ENCODE measurements at regions not wholly inside any gene's neighbourhood (a gene's known extent, or its start where the extent isn't known, plus 50 kb on each side); places are given as distances from the start of the nearest gene placed in this dataset.

GRCh38 chr13:62130062-62130970 is 714.7 kb upstream of the PCDH20 start:
- Histone ChIP-seq H3K27ac (ENCODE audit: low read depth, low read length) (no peak overlapping the region), H3K27me3 (ENCODE audit: insufficient read depth, low read length) (no peaks in the 10 kb centered on the region)
- no peak for TF ChIP-seq CTCF (IDR thresholded peaks at IDR 0.05; ENCODE audit: extremely low read depth, low read depth, low read length)

DNA sequence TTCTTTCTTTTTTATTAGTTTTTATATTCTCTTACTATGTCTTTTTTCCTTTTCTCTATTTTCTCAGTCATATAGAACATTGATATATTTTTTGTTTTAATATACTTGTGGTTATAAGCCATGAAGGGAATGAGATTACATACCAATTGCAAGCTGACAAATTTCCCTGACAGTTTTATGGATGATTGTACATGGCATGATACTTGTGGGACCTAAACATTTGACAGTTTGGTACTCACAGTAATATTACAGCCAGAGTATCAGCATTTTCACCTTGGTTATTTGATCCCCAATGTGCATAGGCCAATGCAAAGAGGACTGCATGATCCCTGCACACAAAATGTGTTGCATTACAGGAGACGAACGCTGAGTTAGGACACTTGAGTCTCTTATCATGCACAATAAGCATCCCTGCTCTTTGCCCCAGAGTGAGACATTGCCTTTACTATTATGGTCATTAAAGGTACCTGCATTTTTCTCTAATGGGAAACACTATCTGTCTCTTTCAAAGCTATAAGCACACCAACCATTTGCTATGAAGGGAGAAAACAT is 713.4 kb upstream of the PCDH20 start:
- H3K36me3 ChIP-seq (ENCODE audit: insufficient read depth, low read length): no peaks in the 10 kb centered on the region
- no peak for TF ChIP-seq CTCF (IDR thresholded peaks at IDR 0.05; ENCODE audit: extremely low read depth, low read depth, low read length)
- no peaks in the 10 kb centered on the region for H3K27me3 ChIP-seq (ENCODE audit: insufficient read depth, low read length)
- no peak overlapping the region for H3K4me2 ChIP-seq (ENCODE audit: insufficient read depth, low read length)
- no peaks in the 10 kb centered on the region for H3K79me2 ChIP-seq (ENCODE audit: insufficient read depth, low read length)
- H2AFZ ChIP-seq (ENCODE audit: low read length): no peak overlapping the region
- H3K9me3 ChIP-seq (ENCODE audit: low read depth, low read length): no peaks in the 10 kb centered on the region
- H4K20me1 ChIP-seq (ENCODE audit: insufficient read depth, low read length): no peaks in the 10 kb centered on the region
- no peak overlapping the region for H3K4me3 ChIP-seq (ENCODE audit: insufficient read depth, low read length)
- no peak overlapping the region for H3K27ac ChIP-seq (ENCODE audit: low read depth, low read length)
- DNase-seq (ENCODE audit: insufficient read length, low spot score, missing footprints): no peak
- no peaks in the 10 kb centered on the region for H3K4me1 ChIP-seq (ENCODE audit: insufficient read depth, low read length)

More at GRCh38 chr13:62130062-62130970, 714.7 kb upstream of the PCDH20 start:
- Histone ChIP-seq H3K4me3 (ENCODE audit: insufficient read depth, low read length) (no peak overlapping the region), H3K4me2 (ENCODE audit: insufficient read depth, low read length) (no peak overlapping the region), H3K9me3 (ENCODE audit: low read depth, low read length) (no peaks in the 10 kb centered on the region), H3K79me2 (ENCODE audit: insufficient read depth, low read length) (no peaks in the 10 kb centered on the region), H3K36me3 (ENCODE audit: insufficient read depth, low read length) (no peaks in the 10 kb centered on the region), H3K4me1 (ENCODE audit: insufficient read depth, low read length) (no peaks in the 10 kb centered on the region), H2AFZ (ENCODE audit: low read length) (no peak overlapping the region), H4K20me1 (ENCODE audit: insufficient read depth, low read length) (no peaks in the 10 kb centered on the region)
- DNase-seq (ENCODE audit: insufficient read length, low spot score, missing footprints): no peak

GRCh38 chr13:62126400-62126799 is 710.8 kb upstream of the PCDH20 start:
- DNase-seq (ENCODE audit: insufficient read length, low spot score, missing footprints): no peak
- H3K4me1 ChIP-seq (ENCODE audit: insufficient read depth, low read length): no peaks in the 10 kb centered on the region
- no peaks in the 10 kb centered on the region for H3K27me3 ChIP-seq (ENCODE audit: insufficient read depth, low read length)
- no peaks in the 10 kb centered on the region for H3K79me2 ChIP-seq (ENCODE audit: insufficient read depth, low read length)
- no peak overlapping the region for H3K27ac ChIP-seq (ENCODE audit: low read depth, low read length)
- no peak overlapping the region for H2AFZ ChIP-seq (ENCODE audit: low read length)
- no peaks in the 10 kb centered on the region for H3K36me3 ChIP-seq (ENCODE audit: insufficient read depth, low read length)
- H3K9me3 ChIP-seq (ENCODE audit: low read depth, low read length): no peaks in the 10 kb centered on the region
- no peak for TF ChIP-seq CTCF (IDR thresholded peaks at IDR 0.05; ENCODE audit: extremely low read depth, low read depth, low read length)
- no peak overlapping the region for H3K4me2 ChIP-seq (ENCODE audit: insufficient read depth, low read length)
- no peaks in the 10 kb centered on the region for H4K20me1 ChIP-seq (ENCODE audit: insufficient read depth, low read length)
- H3K4me3 ChIP-seq (ENCODE audit: insufficient read depth, low read length): no peak overlapping the region

- no peak for DNase-seq (ENCODE audit: insufficient read length, low spot score, missing footprints)
- H4K20me1 ChIP-seq (ENCODE audit: insufficient read depth, low read length): no peaks in the 10 kb centered on the region
- no peak overlapping the region for H3K4me2 ChIP-seq (ENCODE audit: insufficient read depth, low read length)
- H2AFZ ChIP-seq (ENCODE audit: low read length): no peak overlapping the region
- H3K36me3 ChIP-seq (ENCODE audit: insufficient read depth, low read length): no peaks in the 10 kb centered on the region
- H3K27me3 ChIP-seq (ENCODE audit: insufficient read depth, low read length): no peaks in the 10 kb centered on the region
- no peak overlapping the region for H3K27ac ChIP-seq (ENCODE audit: low read depth, low read length)
- H3K4me3 ChIP-seq (ENCODE audit: insufficient read depth, low read length): no peak overlapping the region
- no peak for TF ChIP-seq CTCF (IDR thresholded peaks at IDR 0.05; ENCODE audit: extremely low read depth, low read depth, low read length)
- H3K79me2 ChIP-seq (ENCODE audit: insufficient read depth, low read length): no peaks in the 10 kb centered on the region
- H3K4me1 ChIP-seq (ENCODE audit: insufficient read depth, low read length): no peaks in the 10 kb centered on the region
- no peaks in the 10 kb centered on the region for H3K9me3 ChIP-seq (ENCODE audit: low read depth, low read length)
Measured at GRCh38 chr13:62125451-62125850, 709.8 kb upstream of the PCDH20 start.

All from osteoblast (primary cell).